Ascending aorta (tissue), 2 donors: ENCODE measurements at regions not wholly inside any gene's neighbourhood (a gene's known extent, or its start where the extent isn't known, plus 50 kb on each side); places are given as distances from the start of the nearest gene placed in this dataset.
"Not testable (repeated sequence)": the region's sequence is repeated elsewhere in the genome, so short reads cannot be mapped to it uniquely, and the experiment has no call there.

ENCODE experiments used
- DNase-seq, 2 donors: peaks; one replicate each; pipeline ENCODE4 v3.0.0-alpha.2; 2019; ENCODE audit warnings: low spot score in 2 of 2
- H3K27ac ChIP-seq, 2 donors: fragments of 200-600 bp; sonication (generic); one replicate each; pipeline ENCODE4 v1.5.1; 2016 to 2017; ENCODE audit warnings: mild to moderate bottlenecking in 1 of 2
- H3K27me3 ChIP-seq: fragments of 200-600 bp; sonication (generic); one replicate; pipeline ENCODE4 v1.5.1; 2017
- H3K36me3 ChIP-seq, 2 donors: fragments of 200-600 bp; sonication (generic); one replicate each; pipeline ENCODE4 v1.5.1; 2016
- H3K4me1 ChIP-seq, 2 donors: fragments of 200-600 bp; sonication (generic); one replicate each; pipeline ENCODE4 v1.5.1; 2016 to 2017; ENCODE audit warnings: mild to moderate bottlenecking in 1 of 2
- H3K4me3 ChIP-seq, 2 donors: fragments of 200-600 bp; sonication (generic); one replicate each; pipeline ENCODE4 v1.5.1; 2016 to 2017; ENCODE audit warnings: mild to moderate bottlenecking in 1 of 2
- H3K9me3 ChIP-seq, 2 donors: fragments of 200-600 bp; sonication (generic); one replicate each; pipeline ENCODE4 v1.5.1; 2016
- CTCF ChIP-seq, 3 experiments: fragments of 200-600 bp in 2 of 3; fragments of 450-650 bp in 1 of 3; sonication (generic) in 2 of 3; IDR thresholded peaks; one replicate each; pipeline ENCODE4 v1.5.1; 2016 to 2019; ENCODE audit warnings: antibody characterized with exemption in 3 of 3, mild to moderate bottlenecking in 1 of 3, moderate library complexity in 1 of 3
- intact Hi-C: fragments of 100-400 bp; cut with DNase I; formaldehyde crosslinking; loops from one replicate; pipeline ENCODE4 v1.15.1; 2023

- intact Hi-C loops = no loop called here
- no peak for DNase-seq
- Histone ChIP-seq H3K4me3 (no peak overlapping the region), H3K27ac (no peak overlapping the region), H3K9me3 (no peaks in the 10 kb centered on the region), H3K4me1 (no peaks in the 10 kb centered on the region), H3K36me3 (no peaks in the 10 kb centered on the region), H3K27me3 (no peaks in the 10 kb centered on the region)
- no peak for TF ChIP-seq CTCF (IDR thresholded peaks at IDR 0.05)
These were observed 476.5 kb downstream of the KCNT2 start for GRCh38 chr1:196131691-196132090.

- Histone ChIP-seq H3K36me3 (no peaks in the 10 kb centered on the region), H3K4me3 (no peak overlapping the region), H3K9me3 (no peaks in the 10 kb centered on the region), H3K4me1 (no peaks in the 10 kb centered on the region), H3K27ac (no peak overlapping the region), H3K27me3 (no peaks in the 10 kb centered on the region)
- no peak for DNase-seq
- intact Hi-C loops = no loop called here
- TF ChIP-seq CTCF (IDR thresholded peaks at IDR 0.05) = no peak
These were observed 479.4 kb downstream of the KCNT2 start for GRCh38 chr1:196128835-196129234.

DNA sequence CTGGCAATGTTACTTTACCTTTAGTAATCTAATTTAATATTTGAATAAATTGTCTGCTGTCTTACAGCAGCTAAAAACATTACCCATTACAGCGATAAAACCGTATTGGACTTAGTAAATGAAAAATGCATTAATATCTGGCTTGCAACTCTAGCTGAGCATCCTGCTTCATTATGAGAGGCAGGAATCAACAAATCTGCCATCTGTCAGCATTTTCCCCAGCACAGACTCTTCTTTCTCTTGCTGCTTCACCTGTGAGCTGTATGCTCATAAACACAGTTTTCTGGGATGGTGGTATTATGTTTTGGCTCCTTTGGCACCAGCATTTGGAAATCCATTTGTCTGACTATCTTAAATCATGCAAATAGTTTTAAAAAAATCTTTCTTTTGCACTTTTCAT is 487.1 kb downstream of the KCNT2 start:
- DNase-seq = no peak
- TF ChIP-seq CTCF (IDR thresholded peaks at IDR 0.05) = no peak
- Histone ChIP-seq H3K36me3 (no peaks in the 10 kb centered on the region), H3K4me3 (no peak overlapping the region), H3K9me3 (no peaks in the 10 kb centered on the region), H3K4me1 (peaks cover 0 to 1% of the 10 kb centered on the region in 2 donors), H3K27ac (no peak overlapping the region), H3K27me3 (no peaks in the 10 kb centered on the region)
- intact Hi-C loops = no loop called here

GRCh38 chr1:196115646-196116045 is 492.6 kb downstream of the KCNT2 start:
- H3K4me3 ChIP-seq = no peak overlapping the region
- H3K4me1 ChIP-seq = peaks cover 0 to 9% of the 10 kb centered on the region in 2 donors
- no peaks in the 10 kb centered on the region for H3K36me3 ChIP-seq
- H3K27ac ChIP-seq = no peak overlapping the region
- intact Hi-C loops = no loop called here
- H3K9me3 ChIP-seq = no peaks in the 10 kb centered on the region
- H3K27me3 ChIP-seq = no peaks in the 10 kb centered on the region
- DNase-seq = peak; percentile 24 to 79
- TF ChIP-seq CTCF (IDR thresholded peaks at IDR 0.05) = no peak

- H3K4me1 ChIP-seq = peaks cover 0 to 9% of the 10 kb centered on the region in 2 donors
- DNase-seq = no peak
- H3K27ac ChIP-seq = no peak overlapping the region
- no peak for TF ChIP-seq CTCF (IDR thresholded peaks at IDR 0.05)
- H3K27me3 ChIP-seq = no peaks in the 10 kb centered on the region
- peaks cover 0 to 3% of the 10 kb centered on the region in 2 donors for H3K9me3 ChIP-seq
- intact Hi-C loops = no loop called here
- H3K36me3 ChIP-seq = no peaks in the 10 kb centered on the region
- H3K4me3 ChIP-seq = no peak overlapping the region
These were observed 494.0 kb downstream of the KCNT2 start for GRCh38 chr1:196114193-196114592.

- intact Hi-C loops, H3K27me3 ChIP-seq, H3K4me1 ChIP-seq, H3K4me3 ChIP-seq, H3K9me3 ChIP-seq, H3K36me3 ChIP-seq, DNase-seq, H3K27ac ChIP-seq: not testable (repeated sequence)
These were observed 499.2 kb downstream of the KCNT2 start for GRCh38 chr1:196108990-196109389.
